CD4-positive, alpha-beta T cell treated with Interleukin-21 for 1 hour (primary cell): ENCODE measurements at regions not wholly inside any gene's neighbourhood (a gene's known extent, or its start where the extent isn't known, plus 50 kb on each side); places are given as distances from the start of the nearest gene placed in this dataset.

ENCODE experiments used
- DNase-seq: peaks from one replicate; pipeline ENCODE4 v3.0.0-alpha.2; 2020

GRCh38 chr6:105474234-105474633 is 71.4 kb upstream of the PREP start:
- DNase-seq: no peak

- DNase-seq: no peak
Measured at GRCh38 chr6:105469946-105470345, 67.1 kb upstream of the PREP start.

- no peak for DNase-seq
Measured at GRCh38 chr6:105468850-105469249, 66.0 kb upstream of the PREP start.

- DNase-seq: no peak
Measured at GRCh38 chr6:105460860-105461259, 58.0 kb upstream of the PREP start.

- DNase-seq: no peak
Measured at GRCh38 chr6:105459864-105460263, 57.0 kb upstream of the PREP start.

GRCh38 chr6:105459049-105459448 is 56.2 kb upstream of the PREP start:
- peak; percentile 55 for DNase-seq

GRCh38 chr6:105458551-105458950 is 55.7 kb upstream of the PREP start:
- DNase-seq: no peak

GRCh38 chr6:105458084-105458483 is 55.2 kb upstream of the PREP start:
- DNase-seq: no peak

GRCh38 chr6:105453968-105454367 is 51.1 kb upstream of the PREP start:
- DNase-seq: no peak

GRCh38 chr6:105452924-105453756 is 50.3 kb upstream of the PREP start:
- DNase-seq: peak; percentile 77
